ENCODE measurements at regions not wholly inside any gene's neighbourhood (a gene's known extent, or its start where the extent isn't known, plus 50 kb on each side); places are given as distances from the start of the nearest gene placed in this dataset.

DNA sequence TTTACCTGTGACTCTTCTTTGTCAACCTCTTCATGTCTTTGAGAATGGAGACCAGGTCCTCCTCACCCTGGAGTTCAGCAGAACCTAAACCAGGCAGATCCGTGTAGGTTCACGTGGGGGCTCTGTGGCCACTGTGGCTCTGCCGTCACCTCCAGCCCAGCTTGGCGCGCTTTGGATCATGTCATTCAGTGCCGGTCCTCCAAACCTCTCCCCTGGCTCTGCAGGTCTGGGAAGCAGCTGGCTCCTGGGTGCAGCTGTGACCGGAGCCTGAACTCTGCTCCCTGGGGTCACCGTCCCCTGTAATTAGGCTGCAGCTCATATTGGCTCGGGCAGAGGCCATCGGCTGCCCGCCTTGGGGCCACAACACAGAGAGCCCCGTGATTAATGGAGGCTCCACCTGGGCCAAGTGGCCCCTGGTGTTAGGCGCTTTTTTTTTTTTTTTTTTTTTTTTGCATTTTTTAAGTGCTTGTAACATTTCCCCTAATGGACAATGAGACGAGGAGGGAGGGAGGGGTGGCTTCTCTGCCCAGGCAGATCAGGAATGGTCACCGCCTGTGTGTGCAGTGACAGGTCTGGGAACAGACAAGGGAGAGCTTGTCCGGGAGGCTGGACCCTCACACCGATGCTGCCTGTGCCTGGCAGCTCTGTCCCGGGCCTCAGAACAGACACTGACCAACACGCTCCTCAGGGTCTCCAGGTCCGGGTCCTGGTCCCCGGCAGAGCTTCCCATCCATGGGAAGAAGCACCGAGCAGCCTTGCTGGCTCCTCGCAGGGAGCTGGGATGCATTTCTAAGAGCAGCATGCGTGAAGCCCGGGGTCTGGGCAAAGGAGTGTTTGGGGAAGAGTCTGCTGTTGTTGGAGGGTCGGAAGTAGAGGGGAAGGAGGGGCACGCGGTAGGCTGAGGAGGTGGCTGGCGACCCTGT, 247.9 kb downstream of the SEC14L1 start (continued):
- TF ChIP-seq SOX5 (CRISPR knock-in tag; IDR thresholded peaks at IDR 0.05; ENCODE audit: borderline replicate concordance) (0 out of 2 replicates have a peak, but pooled peaks have one; percentile 14), MXD4 (CRISPR knock-in tag; IDR thresholded peaks at IDR 0.05) (no peak), TBP (CRISPR knock-in tag; IDR thresholded peaks at IDR 0.05) (no peak), ZNF362 (CRISPR knock-in tag; IDR thresholded peaks at IDR 0.05; ENCODE audit: borderline replicate concordance) (peak; percentile 78), GTF3A (CRISPR knock-in tag; conservative IDR thresholded peaks at IDR 0.05) (0 out of 2 replicates have a peak, but pooled peaks have one; percentile 68), MYC (CRISPR knock-in tag; IDR thresholded peaks at IDR 0.05; ENCODE audit: borderline replicate concordance) (peak; percentile 48; the same call in 1 of the 2 replicates), FOXK1 (CRISPR knock-in tag; IDR thresholded peaks at IDR 0.05; ENCODE audit: borderline replicate concordance, low read depth) (no peak), HMG20A (CRISPR knock-in tag; IDR thresholded peaks at IDR 0.05; ENCODE audit: borderline replicate concordance) (no peak), TCF7 (IDR thresholded peaks at IDR 0.05; ENCODE audit: low read depth) (no peak), ZNF672 (CRISPR knock-in tag; IDR thresholded peaks at IDR 0.05) (no peak), SCMH1 (CRISPR knock-in tag; IDR thresholded peaks at IDR 0.05; ENCODE audit: borderline replicate concordance) (no peak), ZNF563 (CRISPR knock-in tag; IDR thresholded peaks at IDR 0.05) (peak; percentile 62; the same call in 1 of the 2 replicates), ERF (CRISPR knock-in tag; IDR thresholded peaks at IDR 0.05) (0 out of 2 replicates have a peak, but pooled peaks have one; percentile 24), MIXL1 (CRISPR knock-in tag; IDR thresholded peaks at IDR 0.05) (peak; percentile 89), FOXO1 (CRISPR knock-in tag; IDR thresholded peaks at IDR 0.05) (0 out of 2 replicates have a peak, but pooled peaks have one; percentile 28), ZNF30 (CRISPR knock-in tag; IDR thresholded peaks at IDR 0.05) (no peak), MAX (IDR thresholded peaks at IDR 0.05) (0 out of 2 replicates have a peak, but pooled peaks have one; percentile 13), SP140L (CRISPR knock-in tag; IDR thresholded peaks at IDR 0.05; ENCODE audit: borderline replicate concordance) (no peak), THRA (CRISPR knock-in tag; IDR thresholded peaks at IDR 0.05; ENCODE audit: borderline replicate concordance) (peak; percentile 68; the same call in 1 of the 2 replicates), HOXA7 (CRISPR knock-in tag; IDR thresholded peaks at IDR 0.05) (no peak), YEATS4 (CRISPR knock-in tag; IDR thresholded peaks at IDR 0.05; ENCODE audit: borderline replicate concordance) (peak; percentile 50; the same call in 1 of the 2 replicates)
- TF ChIP-seq, protein P1, sequence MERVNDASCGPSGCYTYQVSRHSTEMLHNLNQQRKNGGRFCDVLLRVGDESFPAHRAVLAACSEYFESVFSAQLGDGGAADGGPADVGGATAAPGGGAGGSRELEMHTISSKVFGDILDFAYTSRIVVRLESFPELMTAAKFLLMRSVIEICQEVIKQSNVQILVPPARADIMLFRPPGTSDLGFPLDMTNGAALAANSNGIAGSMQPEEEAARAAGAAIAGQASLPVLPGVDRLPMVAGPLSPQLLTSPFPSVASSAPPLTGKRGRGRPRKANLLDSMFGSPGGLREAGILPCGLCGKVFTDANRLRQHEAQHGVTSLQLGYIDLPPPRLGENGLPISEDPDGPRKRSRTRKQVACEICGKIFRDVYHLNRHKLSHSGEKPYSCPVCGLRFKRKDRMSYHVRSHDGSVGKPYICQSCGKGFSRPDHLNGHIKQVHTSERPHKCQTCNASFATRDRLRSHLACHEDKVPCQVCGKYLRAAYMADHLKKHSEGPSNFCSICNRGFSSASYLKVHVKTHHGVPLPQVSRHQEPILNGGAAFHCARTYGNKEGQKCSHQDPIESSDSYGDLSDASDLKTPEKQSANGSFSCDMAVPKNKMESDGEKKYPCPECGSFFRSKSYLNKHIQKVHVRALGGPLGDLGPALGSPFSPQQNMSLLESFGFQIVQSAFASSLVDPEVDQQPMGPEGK (CRISPR knock-in tag; IDR thresholded peaks at IDR 0.05) = peak; percentile 69

All from HepG2 (cell line).